ENCODE measurements at regions not wholly inside any gene's neighbourhood (a gene's known extent, or its start where the extent isn't known, plus 50 kb on each side); places are given as distances from the start of the nearest gene placed in this dataset.

DNA sequence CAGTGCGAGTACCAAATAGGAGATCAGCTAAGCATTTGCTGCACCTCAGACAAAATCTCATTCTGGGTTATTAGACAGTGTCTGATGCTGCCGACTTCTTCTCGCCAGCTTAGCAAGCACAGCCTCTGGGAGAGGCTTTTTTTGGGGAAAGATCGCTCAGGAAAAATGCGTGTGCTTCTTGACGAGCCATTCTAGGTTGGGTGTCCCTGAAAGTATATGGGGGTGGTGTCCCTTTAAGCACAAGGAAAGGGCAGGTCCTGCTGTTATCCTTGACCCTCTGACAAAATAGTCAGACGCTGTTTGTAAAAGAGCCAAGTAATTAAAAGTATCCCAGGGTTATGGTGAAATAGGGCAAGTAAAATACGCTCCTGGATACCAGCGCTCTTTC, 540.1 kb upstream of the FZD8 start:
- Histone ChIP-seq H3K4me1 (ENCODE audit: control insufficient read depth in 2 of 2, insufficient read depth in 2 of 2, low read length in 1 of 2) (no peaks in the 10 kb centered on the region), H3K27ac (ENCODE audit: low read depth in 2 of 2, low read length in 1 of 2) (no peak overlapping the region), H3K9me3 (ENCODE audit: control insufficient read depth in 2 of 2, insufficient read depth in 1 of 2, low read depth in 1 of 2, low read length in 1 of 2) (no peaks in the 10 kb centered on the region), H3K36me3 (ENCODE audit: control insufficient read depth in 2 of 2, insufficient read depth in 2 of 2, low read length in 1 of 2) (no peaks in the 10 kb centered on the region), H3K27me3 (ENCODE audit: control insufficient read depth in 1 of 2, insufficient read depth in 2 of 2, low read length in 2 of 2) (no peaks in the 10 kb centered on the region), H3K4me3 (ENCODE audit: low read depth in 1 of 2, low read length in 2 of 2) (no peak overlapping the region)
- 61 to 73% methylated on average over 9 of the region's 9 CpGs for WGBS, 2 donors

DNA sequence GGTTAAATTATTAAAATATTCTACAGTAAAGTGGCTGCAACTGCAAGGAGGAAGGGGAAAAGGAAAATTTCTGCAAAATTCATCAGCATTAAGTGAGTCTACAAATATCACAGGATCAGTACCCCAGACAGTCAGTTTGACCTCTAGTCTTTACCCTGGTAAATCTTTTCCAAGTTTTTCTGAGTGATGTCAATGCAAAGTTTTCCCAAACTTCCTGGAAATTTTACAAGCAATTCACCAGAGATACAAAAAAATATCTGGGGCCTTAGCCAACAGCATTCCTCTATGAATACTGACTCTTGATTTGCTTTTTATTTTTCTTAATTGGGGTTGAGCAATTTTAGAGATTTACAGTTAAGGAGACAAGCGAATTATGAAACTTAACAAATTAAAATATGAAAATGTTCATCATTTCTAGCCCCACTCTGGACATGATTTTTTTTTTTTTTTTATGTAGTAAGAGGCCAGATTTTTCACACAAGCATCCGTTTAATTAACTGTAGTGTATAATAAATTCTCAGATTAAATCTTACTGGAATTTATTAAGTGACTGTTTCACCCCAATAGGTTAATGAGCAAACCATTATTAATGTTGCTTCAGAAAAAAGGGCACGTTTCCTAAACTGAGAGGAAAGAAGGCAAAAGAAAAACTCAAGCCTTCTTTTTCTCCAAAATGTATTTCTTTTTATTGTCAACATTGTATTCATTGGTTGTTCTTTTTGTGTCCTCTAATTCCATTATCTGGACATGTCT, 539.5 kb upstream of the FZD8 start:
- Histone ChIP-seq H3K9me3 (ENCODE audit: control insufficient read depth in 2 of 2, insufficient read depth in 1 of 2, low read depth in 1 of 2, low read length in 1 of 2) (no peaks in the 10 kb centered on the region), H3K27me3 (ENCODE audit: control insufficient read depth in 1 of 2, insufficient read depth in 2 of 2, low read length in 2 of 2) (no peaks in the 10 kb centered on the region), H3K27ac (ENCODE audit: low read depth in 2 of 2, low read length in 1 of 2) (no peak overlapping the region), H3K4me1 (ENCODE audit: control insufficient read depth in 2 of 2, insufficient read depth in 2 of 2, low read length in 1 of 2) (no peaks in the 10 kb centered on the region), H3K36me3 (ENCODE audit: control insufficient read depth in 2 of 2, insufficient read depth in 2 of 2, low read length in 1 of 2) (no peaks in the 10 kb centered on the region), H3K4me3 (ENCODE audit: low read depth in 1 of 2, low read length in 2 of 2) (no peak overlapping the region)
- WGBS, 2 donors, result 49 to 58% methylated on average over 3 of the region's 3 CpGs

- Histone ChIP-seq H3K36me3 (ENCODE audit: control insufficient read depth in 2 of 2, insufficient read depth in 2 of 2, low read length in 1 of 2) (no peaks in the 10 kb centered on the region), H3K4me1 (ENCODE audit: control insufficient read depth in 2 of 2, insufficient read depth in 2 of 2, low read length in 1 of 2) (no peaks in the 10 kb centered on the region), H3K9me3 (ENCODE audit: control insufficient read depth in 2 of 2, insufficient read depth in 1 of 2, low read depth in 1 of 2, low read length in 1 of 2) (no peaks in the 10 kb centered on the region), H3K27ac (ENCODE audit: low read depth in 2 of 2, low read length in 1 of 2) (no peak overlapping the region), H3K4me3 (ENCODE audit: low read depth in 1 of 2, low read length in 2 of 2) (no peak overlapping the region), H3K27me3 (ENCODE audit: control insufficient read depth in 1 of 2, insufficient read depth in 2 of 2, low read length in 2 of 2) (no peaks in the 10 kb centered on the region)
- WGBS, 2 donors, result 77 to 83% methylated on average over 3 of the region's 3 CpGs
These were observed 536.5 kb upstream of the FZD8 start for GRCh38 chr10:36178616-36179015.

- H3K27me3 ChIP-seq (ENCODE audit: control insufficient read depth in 1 of 2, insufficient read depth in 2 of 2, low read length in 2 of 2), result no peaks in the 10 kb centered on the region
- 87 to 90% methylated on average over 3 of the region's 3 CpGs for WGBS, 2 donors
- no peaks in the 10 kb centered on the region for H3K9me3 ChIP-seq (ENCODE audit: control insufficient read depth in 2 of 2, insufficient read depth in 1 of 2, low read depth in 1 of 2, low read length in 1 of 2)
- H3K27ac ChIP-seq (ENCODE audit: low read depth in 2 of 2, low read length in 1 of 2), result no peak overlapping the region
- no peaks in the 10 kb centered on the region for H3K36me3 ChIP-seq (ENCODE audit: control insufficient read depth in 2 of 2, insufficient read depth in 2 of 2, low read length in 1 of 2)
- H3K4me3 ChIP-seq (ENCODE audit: low read depth in 1 of 2, low read length in 2 of 2), result no peak overlapping the region
- H3K4me1 ChIP-seq (ENCODE audit: control insufficient read depth in 2 of 2, insufficient read depth in 2 of 2, low read length in 1 of 2), result no peaks in the 10 kb centered on the region
These were observed 535.0 kb upstream of the FZD8 start for GRCh38 chr10:36177071-36177470.

- no peaks in the 10 kb centered on the region for H3K27me3 ChIP-seq (ENCODE audit: control insufficient read depth in 1 of 2, insufficient read depth in 2 of 2, low read length in 2 of 2)
- H3K4me1 ChIP-seq (ENCODE audit: control insufficient read depth in 2 of 2, insufficient read depth in 2 of 2, low read length in 1 of 2), result no peaks in the 10 kb centered on the region
- no peak overlapping the region for H3K27ac ChIP-seq (ENCODE audit: low read depth in 2 of 2, low read length in 1 of 2)
- no peaks in the 10 kb centered on the region for H3K36me3 ChIP-seq (ENCODE audit: control insufficient read depth in 2 of 2, insufficient read depth in 2 of 2, low read length in 1 of 2)
- no peak overlapping the region for H3K4me3 ChIP-seq (ENCODE audit: low read depth in 1 of 2, low read length in 2 of 2)
- H3K9me3 ChIP-seq (ENCODE audit: control insufficient read depth in 2 of 2, insufficient read depth in 1 of 2, low read depth in 1 of 2, low read length in 1 of 2), result no peaks in the 10 kb centered on the region
These were observed 533.9 kb upstream of the FZD8 start for GRCh38 chr10:36175954-36176353.

DNA sequence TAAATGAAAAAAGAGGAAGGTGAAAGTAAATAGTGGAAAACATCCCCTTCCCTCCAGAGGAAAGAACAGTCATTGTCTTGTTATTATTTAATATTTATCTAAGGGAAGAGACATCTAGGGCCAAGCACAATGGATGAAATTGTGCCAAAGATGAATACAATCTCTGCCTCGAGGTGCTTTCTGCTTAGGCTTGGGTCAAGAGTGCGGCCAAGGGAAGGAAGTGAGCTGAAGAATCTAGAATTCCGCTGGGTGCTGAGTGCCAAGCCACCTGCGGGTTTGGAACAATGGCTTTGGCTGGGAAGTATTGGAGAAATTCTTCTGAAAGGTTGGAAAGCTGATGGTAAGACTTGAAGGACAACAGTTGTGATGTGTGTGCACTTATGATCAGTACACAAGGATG, 531.3 kb upstream of the FZD8 start:
- H3K4me1 ChIP-seq (ENCODE audit: control insufficient read depth in 2 of 2, insufficient read depth in 2 of 2, low read length in 1 of 2), result no peaks in the 10 kb centered on the region
- 45 to 53% methylated on average over 4 of the region's 4 CpGs for WGBS, 2 donors
- H3K27ac ChIP-seq (ENCODE audit: low read depth in 2 of 2, low read length in 1 of 2), result no peak overlapping the region

DNA sequence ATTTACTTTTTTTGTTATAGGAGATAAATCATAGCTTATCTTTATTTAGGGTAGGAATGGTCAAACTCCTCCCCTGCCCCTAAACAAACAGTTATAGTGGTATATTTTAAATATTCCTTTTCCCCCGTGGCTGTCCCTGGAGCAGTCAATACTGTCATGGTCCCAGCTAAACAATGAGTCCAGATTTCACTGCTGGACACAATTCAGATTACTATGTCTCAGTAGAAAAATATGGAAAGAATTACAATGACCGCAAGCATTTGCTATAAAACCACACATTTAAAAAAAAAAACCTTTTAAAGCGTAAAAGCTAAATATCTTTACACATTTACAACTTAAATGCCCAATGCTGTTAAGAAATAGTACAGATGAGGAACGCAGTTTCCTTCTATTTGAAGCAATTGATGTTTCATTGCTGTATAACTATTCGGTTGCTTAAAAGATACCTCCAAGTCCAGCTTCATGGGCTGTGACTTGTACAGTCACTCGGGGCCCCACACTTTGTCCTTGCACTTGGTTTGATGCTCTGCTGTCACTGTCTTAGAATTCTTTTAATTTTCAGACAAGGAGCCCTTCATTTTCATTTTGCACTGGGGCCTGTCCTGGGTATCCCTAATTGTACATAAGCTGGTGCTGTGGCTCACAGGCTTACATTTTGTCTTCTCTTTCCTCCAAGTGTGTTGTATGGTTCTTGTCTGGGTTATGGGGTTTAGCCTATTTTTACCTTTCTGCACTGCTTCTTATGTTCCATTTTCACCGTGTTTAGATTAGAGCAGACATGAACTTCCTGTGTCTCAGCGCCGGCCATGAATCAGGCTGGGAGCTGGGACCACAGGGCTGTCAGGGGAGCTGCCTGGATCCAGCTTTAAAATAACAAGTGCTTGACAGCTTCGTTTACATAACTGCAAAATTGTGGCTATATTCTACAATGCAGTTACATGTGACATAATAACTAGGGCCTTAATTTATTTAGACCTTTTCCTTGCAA, 530.2 kb upstream of the FZD8 start:
- no peaks in the 10 kb centered on the region for H3K9me3 ChIP-seq (ENCODE audit: control insufficient read depth in 2 of 2, insufficient read depth in 1 of 2, low read depth in 1 of 2, low read length in 1 of 2)
- no peaks in the 10 kb centered on the region for H3K4me1 ChIP-seq (ENCODE audit: control insufficient read depth in 2 of 2, insufficient read depth in 2 of 2, low read length in 1 of 2)
- no peaks in the 10 kb centered on the region for H3K36me3 ChIP-seq (ENCODE audit: control insufficient read depth in 2 of 2, insufficient read depth in 2 of 2, low read length in 1 of 2)
- H3K4me3 ChIP-seq (ENCODE audit: low read depth in 1 of 2, low read length in 2 of 2), result no peak overlapping the region
- WGBS, 2 donors, result 58 to 62% methylated on average over 10 of the region's 10 CpGs
- H3K27ac ChIP-seq (ENCODE audit: low read depth in 2 of 2, low read length in 1 of 2), result no peak overlapping the region
- no peaks in the 10 kb centered on the region for H3K27me3 ChIP-seq (ENCODE audit: control insufficient read depth in 1 of 2, insufficient read depth in 2 of 2, low read length in 2 of 2)

More for the DNA sequence above, 531.3 kb upstream of the FZD8 start:
- Histone ChIP-seq H3K4me3 (ENCODE audit: low read depth in 1 of 2, low read length in 2 of 2) (no peak overlapping the region), H3K27me3 (ENCODE audit: control insufficient read depth in 1 of 2, insufficient read depth in 2 of 2, low read length in 2 of 2) (no peaks in the 10 kb centered on the region), H3K9me3 (ENCODE audit: control insufficient read depth in 2 of 2, insufficient read depth in 1 of 2, low read depth in 1 of 2, low read length in 1 of 2) (no peaks in the 10 kb centered on the region), H3K36me3 (ENCODE audit: control insufficient read depth in 2 of 2, insufficient read depth in 2 of 2, low read length in 1 of 2) (no peaks in the 10 kb centered on the region)

DNA sequence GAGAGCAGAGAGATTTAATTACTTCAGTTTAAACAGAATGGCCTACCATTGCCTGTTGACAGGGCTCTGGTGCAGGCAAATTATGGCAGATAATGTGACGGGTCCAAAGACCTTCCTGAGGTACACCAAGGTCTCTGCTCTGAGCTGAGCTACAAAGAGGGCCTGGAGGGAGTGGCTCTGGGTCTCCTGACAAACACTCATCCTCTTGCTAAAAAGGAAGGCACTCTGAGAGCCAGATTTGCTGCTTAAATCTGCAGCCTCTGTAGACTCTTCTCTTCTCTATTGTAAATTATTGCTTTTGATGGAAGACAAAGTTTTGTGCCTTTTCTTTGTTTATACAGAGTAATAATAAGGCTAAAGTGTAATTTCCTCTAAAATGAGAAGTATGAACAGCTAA, 529.5 kb upstream of the FZD8 start:
- Histone ChIP-seq H3K36me3 (ENCODE audit: control insufficient read depth in 2 of 2, insufficient read depth in 2 of 2, low read length in 1 of 2) (no peaks in the 10 kb centered on the region), H3K27me3 (ENCODE audit: control insufficient read depth in 1 of 2, insufficient read depth in 2 of 2, low read length in 2 of 2) (no peaks in the 10 kb centered on the region), H3K9me3 (ENCODE audit: control insufficient read depth in 2 of 2, insufficient read depth in 1 of 2, low read depth in 1 of 2, low read length in 1 of 2) (no peaks in the 10 kb centered on the region), H3K4me3 (ENCODE audit: low read depth in 1 of 2, low read length in 2 of 2) (no peak overlapping the region), H3K27ac (ENCODE audit: low read depth in 2 of 2, low read length in 1 of 2) (no peak overlapping the region), H3K4me1 (ENCODE audit: control insufficient read depth in 2 of 2, insufficient read depth in 2 of 2, low read length in 1 of 2) (no peaks in the 10 kb centered on the region)
- WGBS, 2 donors, result 58 to 78% methylated on average over 1 of the region's 1 CpG

DNA sequence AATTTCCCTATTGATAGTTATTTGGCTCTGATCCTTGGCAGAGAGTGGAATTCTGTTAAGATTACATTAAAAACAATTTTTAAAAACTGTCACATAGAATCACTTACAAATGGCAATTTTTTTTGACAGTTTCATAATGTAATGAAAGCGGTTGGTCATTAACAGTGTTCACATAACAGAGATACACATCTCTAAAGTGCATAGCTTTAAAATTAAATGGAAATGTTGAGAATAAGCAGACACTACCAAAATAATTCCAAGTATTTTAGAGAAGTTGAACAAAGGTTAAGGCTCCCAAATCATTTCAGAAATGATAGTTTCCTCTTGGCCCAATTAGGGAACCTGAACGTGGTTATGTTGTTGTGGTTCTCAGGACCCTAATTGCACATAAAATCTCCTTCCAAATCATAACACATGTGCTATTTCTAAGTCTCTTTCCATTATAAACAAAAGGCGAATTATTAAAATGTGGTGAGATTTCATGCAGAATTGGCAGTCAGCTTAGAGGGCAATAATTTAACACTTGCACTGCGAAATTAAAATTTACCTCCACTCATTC, 528.9 kb upstream of the FZD8 start:
- H3K4me1 ChIP-seq (ENCODE audit: control insufficient read depth in 2 of 2, insufficient read depth in 2 of 2, low read length in 1 of 2), result no peaks in the 10 kb centered on the region
- H3K4me3 ChIP-seq (ENCODE audit: low read depth in 1 of 2, low read length in 2 of 2), result no peak overlapping the region
- WGBS, 2 donors, result 72 to 74% methylated on average over 4 of the region's 4 CpGs
- H3K27me3 ChIP-seq (ENCODE audit: control insufficient read depth in 1 of 2, insufficient read depth in 2 of 2, low read length in 2 of 2), result no peaks in the 10 kb centered on the region
- no peaks in the 10 kb centered on the region for H3K36me3 ChIP-seq (ENCODE audit: control insufficient read depth in 2 of 2, insufficient read depth in 2 of 2, low read length in 1 of 2)
- H3K27ac ChIP-seq (ENCODE audit: low read depth in 2 of 2, low read length in 1 of 2), result no peak overlapping the region
- no peaks in the 10 kb centered on the region for H3K9me3 ChIP-seq (ENCODE audit: control insufficient read depth in 2 of 2, insufficient read depth in 1 of 2, low read depth in 1 of 2, low read length in 1 of 2)
